ENCODE measurements at regions not wholly inside any gene's neighbourhood (a gene's known extent, or its start where the extent isn't known, plus 50 kb on each side); places are given as distances from the start of the nearest gene placed in this dataset.

- Histone ChIP-seq H3K4me1 (ENCODE audit: insufficient read depth, low read length, poor library complexity, severe bottlenecking) (no peaks in the 10 kb centered on the region), H3K4me3 (ENCODE audit: low read depth, low read length, poor library complexity, severe bottlenecking) (no peak overlapping the region), H3K27me3 (replicated peaks; ENCODE audit: insufficient read depth, low read depth, low read length, poor library complexity) (peaks cover 14% of the 10 kb centered on the region), H3K36me3 (ENCODE audit: insufficient read depth, low read length, poor library complexity, severe bottlenecking) (no peaks in the 10 kb centered on the region), H3K27ac (ENCODE audit: low read depth, low read length, poor library complexity, severe bottlenecking) (no peak overlapping the region), H3K9me3 (ENCODE audit: low read depth, low read length, poor library complexity, severe bottlenecking) (no peaks in the 10 kb centered on the region)
- no peak for DNase-seq (ENCODE audit: low spot score)
- BruUV-seq (replicated peaks): no TSS peak
- TF ChIP-seq CTCF (conservative IDR thresholded peaks at IDR 0.05; ENCODE audit: low read depth, low read length) (no peak), EZH2 (IDR thresholded peaks at IDR 0.05; ENCODE audit: borderline replicate concordance, low read depth, low read length, poor library complexity, severe bottlenecking) (no peak)
- POLR2A ChIA-PET (ENCODE audit: low non-redundant PET): no interaction called here
- intact Hi-C loops (cut with micrococcal nuclease; ENCODE audit: unreplicated experiment): no loop called here
- CTCF ChIA-PET: no interaction called here
Measured at GRCh38 chr18:60508108-60508507, 135.5 kb upstream of the MC4R start.

- Histone ChIP-seq H3K4me1 (ENCODE audit: insufficient read depth, low read length, poor library complexity, severe bottlenecking) (no peaks in the 10 kb centered on the region), H3K4me3 (ENCODE audit: low read depth, low read length, poor library complexity, severe bottlenecking) (no peak overlapping the region), H3K27ac (ENCODE audit: low read depth, low read length, poor library complexity, severe bottlenecking) (no peak overlapping the region), H3K9me3 (ENCODE audit: low read depth, low read length, poor library complexity, severe bottlenecking) (no peaks in the 10 kb centered on the region), H3K36me3 (ENCODE audit: insufficient read depth, low read length, poor library complexity, severe bottlenecking) (no peaks in the 10 kb centered on the region), H3K27me3 (replicated peaks; ENCODE audit: insufficient read depth, low read depth, low read length, poor library complexity) (peaks cover 22% of the 10 kb centered on the region)
- TF ChIP-seq EZH2 (IDR thresholded peaks at IDR 0.05; ENCODE audit: borderline replicate concordance, low read depth, low read length, poor library complexity, severe bottlenecking) (no peak), CTCF (conservative IDR thresholded peaks at IDR 0.05; ENCODE audit: low read depth, low read length) (no peak)
- CTCF ChIA-PET: no interaction called here
- intact Hi-C loops (cut with micrococcal nuclease; ENCODE audit: unreplicated experiment): no loop called here
- no peak for DNase-seq (ENCODE audit: low spot score)
- POLR2A ChIA-PET (ENCODE audit: low non-redundant PET): no interaction called here
- BruUV-seq (replicated peaks): no TSS peak
Measured at GRCh38 chr18:60534538-60534937, 162.0 kb upstream of the MC4R start.

GRCh38 chr18:60537074-60537473 lies 164.5 kb upstream of the MC4R start:
- no peak for DNase-seq (ENCODE audit: low spot score)
- H3K27me3 ChIP-seq (replicated peaks; ENCODE audit: insufficient read depth, low read depth, low read length, poor library complexity): peaks cover 5% of the 10 kb centered on the region
- TF ChIP-seq CTCF (conservative IDR thresholded peaks at IDR 0.05; ENCODE audit: low read depth, low read length) (no peak), EZH2 (IDR thresholded peaks at IDR 0.05; ENCODE audit: borderline replicate concordance, low read depth, low read length, poor library complexity, severe bottlenecking) (no peak)
- H3K4me3 ChIP-seq (ENCODE audit: low read depth, low read length, poor library complexity, severe bottlenecking): no peak overlapping the region
- ChIA-PET CTCF (no interaction called here), POLR2A (ENCODE audit: low non-redundant PET) (no interaction called here)
- H3K27ac ChIP-seq (ENCODE audit: low read depth, low read length, poor library complexity, severe bottlenecking): no peak overlapping the region
- H3K36me3 ChIP-seq (ENCODE audit: insufficient read depth, low read length, poor library complexity, severe bottlenecking): no peaks in the 10 kb centered on the region
- intact Hi-C loops (cut with micrococcal nuclease; ENCODE audit: unreplicated experiment): no loop called here
- no peaks in the 10 kb centered on the region for H3K9me3 ChIP-seq (ENCODE audit: low read depth, low read length, poor library complexity, severe bottlenecking)
- H3K4me1 ChIP-seq (ENCODE audit: insufficient read depth, low read length, poor library complexity, severe bottlenecking): no peaks in the 10 kb centered on the region
- BruUV-seq (replicated peaks): no TSS peak

Measured in A673 (cell line).